ENCODE measurements at regions not wholly inside any gene's neighbourhood (a gene's known extent, or its start where the extent isn't known, plus 50 kb on each side); places are given as distances from the start of the nearest gene placed in this dataset.

DNA sequence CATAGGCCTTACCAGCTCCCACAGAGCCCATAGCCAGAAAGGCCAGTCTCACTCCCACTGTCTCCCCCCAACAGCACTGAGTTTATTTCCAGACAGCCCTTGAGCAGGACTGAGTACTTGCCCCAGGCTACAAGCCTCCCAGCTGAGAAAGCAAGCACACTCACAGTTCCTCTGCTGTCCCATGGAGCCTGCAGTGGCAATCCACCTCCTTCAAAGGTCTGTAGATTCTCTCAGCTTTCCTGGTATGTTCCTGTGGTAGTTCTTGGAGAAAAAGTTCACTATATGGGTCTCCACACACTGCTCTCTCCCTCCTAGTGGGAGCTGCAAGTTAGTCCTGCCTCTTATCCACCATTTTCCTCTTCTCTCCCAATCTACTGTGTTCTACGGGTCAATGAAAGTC lies 728.7 kb downstream of the DIAPH3 start:
- no peak for TF ChIP-seq EZH2 (IDR thresholded peaks at IDR 0.05; ENCODE audit: borderline replicate concordance, insufficient read depth, low read depth, low read length, poor library complexity, severe bottlenecking)
- TF ChIP-seq CTCF (IDR thresholded peaks at IDR 0.05): no peak
